BLaER1 treated with 17β-estradiol and CSF1 and Interleukin-3, amounts not matched to agents 10 nM and 100 nM (cell line): ENCODE measurements at regions not wholly inside any gene's neighbourhood (a gene's known extent, or its start where the extent isn't known, plus 50 kb on each side); places are given as distances from the start of the nearest gene placed in this dataset.

Experiments
- H3K27ac ChIP-seq, 11 experiments: shearing (Covaris generic); formaldehyde crosslinking; 2 replicates each; pipeline ENCODE4 v1.8.1; 2022
- H3K27me3 ChIP-seq, 11 experiments: shearing (Covaris generic); formaldehyde crosslinking; 2 replicates each; pipeline ENCODE4 v1.8.1; 2022
- H3K36me3 ChIP-seq, 11 experiments: shearing (Covaris generic); formaldehyde crosslinking; 2 replicates each; pipeline ENCODE4 v1.8.1; 2022
- H3K4me1 ChIP-seq, 10 experiments: shearing (Covaris generic); formaldehyde crosslinking; 2 replicates each; pipeline ENCODE4 v1.8.1; 2022
- H3K4me2 ChIP-seq, 11 experiments: shearing (Covaris generic); formaldehyde crosslinking; 2 replicates each; pipeline ENCODE4 v1.8.1; 2022
- H3K4me3 ChIP-seq, 10 experiments: shearing (Covaris generic); formaldehyde crosslinking; 2 replicates each; pipeline ENCODE4 v1.8.1; 2022
- H3K9ac ChIP-seq, 11 experiments: shearing (Covaris generic); formaldehyde crosslinking; 2 replicates each; pipeline ENCODE4 v1.8.1; 2022
- H3K9me3 ChIP-seq, 11 experiments: shearing (Covaris generic); formaldehyde crosslinking; replicated peaks in 1 of 11; 2 replicates each; pipeline ENCODE4 v1.8.1; 2022
- H4K20me1 ChIP-seq, 11 experiments: shearing (Covaris generic); formaldehyde crosslinking; 2 replicates each; pipeline ENCODE4 v1.8.1; 2022
- Cebpa-rat ChIP-seq, 11 experiments: shearing (Covaris generic); IDR thresholded peaks; 2 replicates each; pipeline ENCODE4 v1.8.1; 2022

- Histone ChIP-seq H3K36me3 (no peaks in the 10 kb centered on the region), H3K27me3 (no peaks in the 10 kb centered on the region), H3K9ac (no peak overlapping the region), H3K4me1 (no peaks in the 10 kb centered on the region), H3K9me3 (no peaks in the 10 kb centered on the region), H3K4me2 (no peak overlapping the region), H3K27ac (no peak overlapping the region), H3K4me3 (no peak overlapping the region), H4K20me1 (no peaks in the 10 kb centered on the region)
- no peak for TF ChIP-seq Cebpa-rat (IDR thresholded peaks at IDR 0.05)
Measured at GRCh38 chr5:63603996-63604395, 358.2 kb downstream of the HTR1A start.

- H3K36me3 ChIP-seq: no peaks in the 10 kb centered on the region
- H3K4me1 ChIP-seq: no peaks in the 10 kb centered on the region
- no peak overlapping the region for H3K4me2 ChIP-seq
- no peaks in the 10 kb centered on the region for H3K27me3 ChIP-seq
- no peak for TF ChIP-seq Cebpa-rat (IDR thresholded peaks at IDR 0.05)
- no peak overlapping the region for H3K27ac ChIP-seq
- H4K20me1 ChIP-seq: no peaks in the 10 kb centered on the region
- no peak overlapping the region for H3K9ac ChIP-seq
- H3K4me3 ChIP-seq: no peak overlapping the region
- no peaks in the 10 kb centered on the region for H3K9me3 ChIP-seq
Measured at GRCh38 chr5:63602971-63603370, 359.3 kb downstream of the HTR1A start.

GRCh38 chr5:63596254-63596653 is 366.0 kb downstream of the HTR1A start:
- Histone ChIP-seq H3K4me2 (no peak overlapping the region), H3K9me3 (no peaks in the 10 kb centered on the region), H3K4me1 (no peaks in the 10 kb centered on the region)

GRCh38 chr5:63573380-63573779 is 388.9 kb downstream of the HTR1A start:
- no peak overlapping the region for H3K4me2 ChIP-seq
- H3K36me3 ChIP-seq: no peaks in the 10 kb centered on the region
- peaks cover 0 to 13% (median 7%) of the 10 kb centered on the region in 11 experiments; a peak in 11 of 22 replicates for H3K9me3 ChIP-seq
- no peak overlapping the region for H3K4me3 ChIP-seq
- no peaks in the 10 kb centered on the region for H4K20me1 ChIP-seq
- no peak for TF ChIP-seq Cebpa-rat (IDR thresholded peaks at IDR 0.05)
- no peaks in the 10 kb centered on the region for H3K27me3 ChIP-seq
- no peak overlapping the region for H3K9ac ChIP-seq
- no peaks in the 10 kb centered on the region; a peak in 1 of 20 replicates for H3K4me1 ChIP-seq
- H3K27ac ChIP-seq: no peak overlapping the region

More at GRCh38 chr5:63596254-63596653, 366.0 kb downstream of the HTR1A start:
- H3K27me3 ChIP-seq: no peaks in the 10 kb centered on the region
- no peaks in the 10 kb centered on the region for H4K20me1 ChIP-seq
- no peak overlapping the region for H3K4me3 ChIP-seq
- H3K36me3 ChIP-seq: no peaks in the 10 kb centered on the region
- H3K27ac ChIP-seq: no peak overlapping the region
- H3K9ac ChIP-seq: no peak overlapping the region
- TF ChIP-seq Cebpa-rat (IDR thresholded peaks at IDR 0.05): no peak

- H3K27ac ChIP-seq: no peak overlapping the region
- H3K36me3 ChIP-seq: no peaks in the 10 kb centered on the region
- peaks cover 0 to 13% (median 7%) of the 10 kb centered on the region in 11 experiments; a peak in 11 of 22 replicates for H3K9me3 ChIP-seq
- no peak for TF ChIP-seq Cebpa-rat (IDR thresholded peaks at IDR 0.05)
- H3K9ac ChIP-seq: no peak overlapping the region
- H3K4me2 ChIP-seq: no peak overlapping the region
- H3K4me3 ChIP-seq: no peak overlapping the region
- no peaks in the 10 kb centered on the region for H4K20me1 ChIP-seq
- H3K27me3 ChIP-seq: no peaks in the 10 kb centered on the region
- no peaks in the 10 kb centered on the region; a peak in 1 of 20 replicates for H3K4me1 ChIP-seq
Measured at GRCh38 chr5:63572740-63573139, 389.5 kb downstream of the HTR1A start.

- no peak overlapping the region for H3K9ac ChIP-seq
- H4K20me1 ChIP-seq: no peaks in the 10 kb centered on the region
- H3K9me3 ChIP-seq: peaks cover 0 to 13% (median 7%) of the 10 kb centered on the region in 11 experiments; a peak in 11 of 22 replicates
- no peaks in the 10 kb centered on the region for H3K36me3 ChIP-seq
- H3K27ac ChIP-seq: no peak overlapping the region
- no peaks in the 10 kb centered on the region; a peak in 1 of 20 replicates for H3K4me1 ChIP-seq
- no peaks in the 10 kb centered on the region for H3K27me3 ChIP-seq
- H3K4me2 ChIP-seq: no peak overlapping the region
- H3K4me3 ChIP-seq: no peak overlapping the region
- no peak for TF ChIP-seq Cebpa-rat (IDR thresholded peaks at IDR 0.05)
Measured at GRCh38 chr5:63570752-63571151, 391.5 kb downstream of the HTR1A start.

GRCh38 chr5:63564789-63565188 is 397.5 kb downstream of the HTR1A start:
- no peaks in the 10 kb centered on the region for H3K36me3 ChIP-seq
- no peaks in the 10 kb centered on the region for H3K27me3 ChIP-seq
- peaks cover 17 to 32% (median 19%) of the 10 kb centered on the region in 11 experiments for H3K9me3 ChIP-seq
- no peak overlapping the region for H3K27ac ChIP-seq
- no peaks in the 10 kb centered on the region for H3K4me1 ChIP-seq
- H3K4me2 ChIP-seq: no peak overlapping the region
- H4K20me1 ChIP-seq: no peaks in the 10 kb centered on the region
- no peak for TF ChIP-seq Cebpa-rat (IDR thresholded peaks at IDR 0.05)
- H3K9ac ChIP-seq: no peak overlapping the region
- H3K4me3 ChIP-seq: no peak overlapping the region

- no peak overlapping the region for H3K9ac ChIP-seq
- no peak overlapping the region for H3K4me2 ChIP-seq
- no peaks in the 10 kb centered on the region for H3K4me1 ChIP-seq
- no peaks in the 10 kb centered on the region for H4K20me1 ChIP-seq
- H3K36me3 ChIP-seq: no peaks in the 10 kb centered on the region
- H3K27me3 ChIP-seq: no peaks in the 10 kb centered on the region
- peaks cover 17 to 32% (median 19%) of the 10 kb centered on the region in 11 experiments for H3K9me3 ChIP-seq
- H3K4me3 ChIP-seq: no peak overlapping the region
- TF ChIP-seq Cebpa-rat (IDR thresholded peaks at IDR 0.05): no peak
- no peak overlapping the region for H3K27ac ChIP-seq
Measured at GRCh38 chr5:63563008-63563917, 399.0 kb downstream of the HTR1A start.

- Histone ChIP-seq H3K36me3 (no peaks in the 10 kb centered on the region), H3K9ac (no peak overlapping the region), H3K9me3 (no peaks in the 10 kb centered on the region), H3K27ac (no peak overlapping the region), H3K4me3 (no peak overlapping the region), H3K27me3 (no peaks in the 10 kb centered on the region), H3K4me2 (no peak overlapping the region), H4K20me1 (no peaks in the 10 kb centered on the region), H3K4me1 (peaks cover 0 to 3% (median 0%) of the 10 kb centered on the region in 10 experiments; a peak in 1 of 20 replicates)
- no peak for TF ChIP-seq Cebpa-rat (IDR thresholded peaks at IDR 0.05)
Measured at GRCh38 chr5:63555874-63556273, 406.4 kb downstream of the HTR1A start.

GRCh38 chr5:63554191-63554590 is 408.1 kb downstream of the HTR1A start:
- Histone ChIP-seq H3K9ac (no peak overlapping the region), H3K36me3 (no peaks in the 10 kb centered on the region), H3K4me2 (no peak overlapping the region; a peak in 1 of 22 replicates), H3K9me3 (no peaks in the 10 kb centered on the region), H4K20me1 (no peaks in the 10 kb centered on the region), H3K4me1 (peaks cover 0 to 3% (median 0%) of the 10 kb centered on the region in 10 experiments; a peak in 1 of 20 replicates), H3K27me3 (no peaks in the 10 kb centered on the region), H3K27ac (no peak overlapping the region), H3K4me3 (no peak overlapping the region)
- no peak for TF ChIP-seq Cebpa-rat (IDR thresholded peaks at IDR 0.05)
